ENCODE measurements at regions not wholly inside any gene's neighbourhood (a gene's known extent, or its start where the extent isn't known, plus 50 kb on each side); places are given as distances from the start of the nearest gene placed in this dataset.

DNA sequence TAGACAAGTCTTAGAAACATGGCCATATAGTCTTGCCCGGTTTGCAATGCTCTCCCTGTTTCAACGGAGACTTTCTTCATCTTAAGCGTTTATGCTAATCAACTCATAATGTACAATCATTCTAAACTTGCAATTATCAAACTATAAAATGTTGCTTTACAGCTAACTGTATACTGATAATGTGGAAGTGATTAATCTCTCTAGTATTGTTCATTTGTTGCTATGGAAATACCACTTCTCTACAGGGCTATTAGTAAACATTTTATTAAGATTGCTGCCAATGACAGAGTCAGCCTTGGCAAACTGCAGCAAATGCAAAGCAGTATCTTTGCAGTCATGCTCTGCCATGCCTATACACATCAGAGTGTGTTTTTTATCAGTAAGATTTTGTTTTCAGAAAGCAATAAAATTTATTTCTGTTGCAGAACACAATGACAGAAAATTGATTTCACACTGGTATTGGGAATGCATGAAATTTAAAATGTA is 1201.8 kb upstream of the CDH2 start:
- Histone ChIP-seq H3K18ac (ENCODE audit: extremely low read depth, low read length) (no peak overlapping the region), H3K9ac (replicated peaks in 1 of 4; ENCODE audit: extremely low read depth in 1 of 4, low read depth in 3 of 4, low read length in 3 of 4) (no peak overlapping the region), H3K27ac (ENCODE audit: low read depth, low read length) (no peak overlapping the region), H2AK5ac (ENCODE audit: low read depth, low read length) (no peak overlapping the region), H4K20me1 (replicated peaks in 1 of 2; ENCODE audit: control insufficient read depth in 1 of 2, insufficient read depth in 2 of 2, low read length in 2 of 2) (no peaks in the 10 kb centered on the region), H3K4ac (replicated peaks; ENCODE audit: insufficient read length, low read depth, low read length) (no peak overlapping the region), H3K23me2 (ENCODE audit: low read depth, low read length) (no peaks in the 10 kb centered on the region), H2AFZ (ENCODE audit: low read length) (no peak overlapping the region), H3K36me3 (ENCODE audit: control insufficient read depth in 2 of 4, insufficient read depth in 4 of 4, low read length in 3 of 4) (no peaks in the 10 kb centered on the region), H2BK12ac (ENCODE audit: low read depth, low read length) (no peak overlapping the region), H3K79me1 (ENCODE audit: low read depth, low read length) (no peaks in the 10 kb centered on the region), H3K4me1 (replicated peaks in 1 of 4; ENCODE audit: control insufficient read depth in 3 of 4, insufficient read depth in 4 of 4, low read length in 3 of 4) (no peaks in the 10 kb centered on the region), H3K27me3 (replicated peaks in 1 of 4; ENCODE audit: control insufficient read depth in 3 of 4, extremely low read depth in 1 of 4, insufficient read depth in 3 of 4, low read length in 3 of 4) (no peaks in the 10 kb centered on the region), H2BK15ac (ENCODE audit: low read length) (no peak overlapping the region), H3K4me2 (ENCODE audit: insufficient read depth in 1 of 2, low read depth in 2 of 2, low read length in 2 of 2) (no peak overlapping the region), H4K5ac (ENCODE audit: insufficient read length, low read depth, low read length) (no peak overlapping the region), H3K14ac (ENCODE audit: insufficient read length) (no peak overlapping the region), H3K56ac (replicated peaks; ENCODE audit: insufficient read length, low read depth, low read length) (no peak overlapping the region), H3K4me3 (ENCODE audit: extremely low read depth in 1 of 4, insufficient read depth in 2 of 4, low read depth in 3 of 4, low read length in 4 of 4) (no peak overlapping the region), H2BK120ac (replicated peaks; ENCODE audit: low read depth, low read length) (no peak overlapping the region), H3K79me2 (ENCODE audit: control insufficient read depth in 1 of 2, insufficient read depth in 2 of 2, low read length in 2 of 2) (no peaks in the 10 kb centered on the region), H2BK20ac (ENCODE audit: low read length) (no peak overlapping the region), H2BK5ac (ENCODE audit: low read depth, low read length) (no peak overlapping the region), H4K91ac (replicated peaks; ENCODE audit: insufficient read length, low read length) (no peak overlapping the region), H3K23ac (ENCODE audit: insufficient read length) (no peak overlapping the region), H4K8ac (ENCODE audit: extremely low read depth, insufficient read depth, low read length) (no peak overlapping the region), H3K9me3 (ENCODE audit: insufficient read depth in 2 of 2, low read depth in 1 of 2, low read length in 1 of 2) (0 out of 4 replicates have a peak, but pooled peaks cover 0 to 1% of the 10 kb centered on the region in 2 experiments)
- POLR2A ChIA-PET (ENCODE audit: partially characterized antibody) = no interaction called here
- FAIRE-seq = no peak
- WGBS, 2 experiments (ENCODE audit: extremely low coverage in 1 of 2, insufficient coverage in 1 of 2, insufficient read length in 1 of 2, insufficient replicate concordance in 2 of 2, low coverage in 1 of 2, low lambda C conversion rate in 2 of 2, missing lambda C conversion rate in 1 of 2) = 98% methylated on average over 3 of the region's 3 CpGs; no CpG with 5 or more reads in 1 of the 2 experiments
- no peak for DNase-seq (ENCODE audit: low read depth in 1 of 2, low spot score in 2 of 2)
- CTCF ChIA-PET (ENCODE audit: partially characterized antibody) = no interaction called here
- TF ChIP-seq E2F6 (IDR thresholded peaks at IDR 0.05) (no peak), BCL11A (IDR thresholded peaks at IDR 0.05; ENCODE audit: low read depth in 2 of 2, low read length in 2 of 2) (no peak), MAFK (IDR thresholded peaks at IDR 0.05; ENCODE audit: low read depth, low read length) (no peak), KDM4A (IDR thresholded peaks at IDR 0.05; ENCODE audit: low read depth, low read length, severe bottlenecking) (no peak), SIN3A (conservative IDR thresholded peaks at IDR 0.05 in 1 of 2, IDR thresholded peaks at IDR 0.05 in 1 of 2; ENCODE audit: low read depth in 1 of 2, low read length in 2 of 2) (no peak), TAF7 (optimal IDR thresholded peaks at IDR 0.05; ENCODE audit: borderline replicate concordance, low read depth, low read length) (no peak), SUZ12 (IDR thresholded peaks at IDR 0.05; ENCODE audit: low read length) (no peak), ATF3 (IDR thresholded peaks at IDR 0.05; ENCODE audit: insufficient read depth, low read depth, low read length) (no peak), CTCF (IDR thresholded peaks at IDR 0.05; ENCODE audit: control extremely low read depth in 1 of 3, insufficient read depth in 1 of 3, low read depth in 1 of 3, low read length in 3 of 3) (no peak)
